Upper lobe of left lung (tissue), 6 donors: ENCODE measurements at regions not wholly inside any gene's neighbourhood (a gene's known extent, or its start where the extent isn't known, plus 50 kb on each side); places are given as distances from the start of the nearest gene placed in this dataset.

Experiments
- ATAC-seq, 2 donors: fragments of 200-7000 bp; cut with Tn5 transposase; one replicate each; pipeline ENCODE4 v1.9.1; 2022; ENCODE audit warnings: mild to moderate bottlenecking in 2 of 2, moderate library complexity in 2 of 2; ENCODE audit not compliant: low FRiP score in 2 of 2
- DNase-seq, 2 donors: peaks; one replicate each; pipeline ENCODE4 v3.0.0-alpha.2; 2019 to 2020
- H3K27ac ChIP-seq, 4 donors: fragments of 200-600 bp; sonication (generic); one replicate each; pipeline ENCODE4 v1.5.1; 2016 to 2019
- H3K27me3 ChIP-seq, 4 donors: fragments of 200-600 bp; sonication (generic); one replicate each; pipeline ENCODE4 v1.5.1; 2017 to 2019
- H3K36me3 ChIP-seq, 4 donors: fragments of 200-600 bp; sonication (generic); one replicate each; pipeline ENCODE4 v1.5.1; 2016 to 2019
- H3K4me1 ChIP-seq, 4 donors: fragments of 200-600 bp; sonication (generic); one replicate each; pipeline ENCODE4 v1.5.1; 2018 to 2019
- H3K4me3 ChIP-seq, 4 donors: fragments of 200-600 bp; sonication (generic); one replicate each; pipeline ENCODE4 v1.5.1; 2017 to 2019; ENCODE audit warnings: mild to moderate bottlenecking in 2 of 4, moderate library complexity in 1 of 4
- H3K9me3 ChIP-seq, 4 donors: fragments of 200-600 bp; sonication (generic); one replicate each; pipeline ENCODE4 v1.5.1; 2018 to 2019
- EP300 ChIP-seq, 4 donors: sonication (generic); formaldehyde crosslinking; IDR thresholded peaks; one replicate each; pipeline ENCODE4 v1.5.1; 2017; ENCODE audit warnings: antibody characterized with exemption in 4 of 4, control low read depth in 2 of 4
- POLR2A ChIP-seq, 4 donors: fragments of 450-650 bp; IDR thresholded peaks; one replicate each; pipeline ENCODE4 v1.5.1; 2016 to 2017; ENCODE audit warnings: antibody characterized with exemption in 4 of 4, mild to moderate bottlenecking in 2 of 4
- POLR2AphosphoS5 ChIP-seq, 2 donors: sonication (generic); formaldehyde crosslinking; IDR thresholded peaks; one replicate each; pipeline ENCODE4 v1.5.1; 2017; ENCODE audit warnings: antibody characterized with exemption in 2 of 2
- WGBS, 2 donors: methylation state at CpG; one replicate each; pipeline ENCODE4 v1.1.5; 2017 to 2018; 5-methylcytosine and 5-hydroxymethylcytosine counted together
- TF ChIP-seq, protein P1 (sequence below), 6 experiments: fragments of 450-650 bp in 4 of 6; fragments of 200-600 bp in 2 of 6; sonication (generic) in 2 of 6; IDR thresholded peaks; one replicate each; pipeline ENCODE4 v1.5.1; 2016 to 2019; ENCODE audit warnings: antibody characterized with exemption in 6 of 6
- donor health status: DM: no; HTN: no; CAD: no; lungs with moderate emphysema.
- donor health status: DM: no; HTN: yes; CAD: no; lungs with severe emphysema.

DNA sequence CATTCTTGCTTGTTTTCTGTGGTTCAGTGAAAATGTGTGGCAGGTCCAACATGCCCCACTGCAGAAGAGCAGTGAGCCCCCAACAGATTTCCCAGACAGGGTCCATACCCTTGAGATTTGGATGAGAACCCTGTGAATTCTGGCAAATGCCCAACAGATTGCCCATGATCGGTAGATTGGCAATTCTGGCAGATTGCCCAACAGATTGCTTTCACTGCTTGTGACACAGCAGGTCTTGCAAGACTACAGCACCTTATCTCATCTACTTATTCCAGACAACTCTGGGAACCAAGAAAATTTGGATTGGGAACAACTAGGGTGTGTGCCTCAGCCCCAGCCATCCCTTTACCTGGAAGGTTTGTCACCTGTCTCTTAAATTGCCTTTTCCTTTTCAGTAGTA, 143.7 kb upstream of the COL1A2 start:
- no peak for DNase-seq
- WGBS, 2 donors: 6 to 25% methylated on average over 1 of the region's 1 CpG
- TF ChIP-seq EP300 (IDR thresholded peaks at IDR 0.05): no peak
- TF ChIP-seq POLR2A (IDR thresholded peaks at IDR 0.05): no peak
- no peak for TF ChIP-seq POLR2AphosphoS5 (IDR thresholded peaks at IDR 0.05)
- TF ChIP-seq, protein P1, sequence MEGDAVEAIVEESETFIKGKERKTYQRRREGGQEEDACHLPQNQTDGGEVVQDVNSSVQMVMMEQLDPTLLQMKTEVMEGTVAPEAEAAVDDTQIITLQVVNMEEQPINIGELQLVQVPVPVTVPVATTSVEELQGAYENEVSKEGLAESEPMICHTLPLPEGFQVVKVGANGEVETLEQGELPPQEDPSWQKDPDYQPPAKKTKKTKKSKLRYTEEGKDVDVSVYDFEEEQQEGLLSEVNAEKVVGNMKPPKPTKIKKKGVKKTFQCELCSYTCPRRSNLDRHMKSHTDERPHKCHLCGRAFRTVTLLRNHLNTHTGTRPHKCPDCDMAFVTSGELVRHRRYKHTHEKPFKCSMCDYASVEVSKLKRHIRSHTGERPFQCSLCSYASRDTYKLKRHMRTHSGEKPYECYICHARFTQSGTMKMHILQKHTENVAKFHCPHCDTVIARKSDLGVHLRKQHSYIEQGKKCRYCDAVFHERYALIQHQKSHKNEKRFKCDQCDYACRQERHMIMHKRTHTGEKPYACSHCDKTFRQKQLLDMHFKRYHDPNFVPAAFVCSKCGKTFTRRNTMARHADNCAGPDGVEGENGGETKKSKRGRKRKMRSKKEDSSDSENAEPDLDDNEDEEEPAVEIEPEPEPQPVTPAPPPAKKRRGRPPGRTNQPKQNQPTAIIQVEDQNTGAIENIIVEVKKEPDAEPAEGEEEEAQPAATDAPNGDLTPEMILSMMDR (IDR thresholded peaks at IDR 0.05): no peak
- H3K4me1 ChIP-seq: no peaks in the 10 kb centered on the region
- no peak overlapping the region for H3K4me3 ChIP-seq
- no peaks in the 10 kb centered on the region for H3K27me3 ChIP-seq
- no peak for ATAC-seq
- no peak overlapping the region for H3K27ac ChIP-seq
- H3K9me3 ChIP-seq: no peaks in the 10 kb centered on the region
- no peaks in the 10 kb centered on the region for H3K36me3 ChIP-seq

DNA sequence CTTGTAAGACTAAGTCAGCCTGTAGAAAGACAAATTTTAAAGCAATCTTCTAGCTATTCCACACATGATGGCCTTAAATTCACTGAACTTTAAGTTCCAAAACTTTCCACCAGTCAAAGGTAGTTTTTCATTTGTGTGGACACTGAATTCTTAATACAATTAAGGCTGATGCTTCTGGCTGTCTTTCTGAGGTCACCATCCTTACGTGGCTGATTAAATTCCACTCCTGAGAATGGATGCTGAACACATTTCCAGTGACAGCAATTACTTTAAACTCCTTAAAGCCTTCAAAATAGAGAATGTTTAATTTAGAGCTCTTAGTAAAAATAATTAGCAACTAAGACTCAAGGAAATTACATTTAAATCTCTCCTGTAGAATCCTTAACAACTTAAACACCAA, 142.6 kb upstream of the COL1A2 start:
- no peaks in the 10 kb centered on the region for H3K36me3 ChIP-seq
- no peaks in the 10 kb centered on the region for H3K27me3 ChIP-seq
- 69 to 82% methylated on average over 1 of the region's 1 CpG for WGBS, 2 donors
- no peaks in the 10 kb centered on the region for H3K4me1 ChIP-seq
- H3K9me3 ChIP-seq: no peaks in the 10 kb centered on the region
- DNase-seq (no peak), ATAC-seq (no peak)
- no peak for TF ChIP-seq POLR2AphosphoS5 (IDR thresholded peaks at IDR 0.05)
- no peak overlapping the region for H3K4me3 ChIP-seq
- H3K27ac ChIP-seq: no peak overlapping the region

DNA sequence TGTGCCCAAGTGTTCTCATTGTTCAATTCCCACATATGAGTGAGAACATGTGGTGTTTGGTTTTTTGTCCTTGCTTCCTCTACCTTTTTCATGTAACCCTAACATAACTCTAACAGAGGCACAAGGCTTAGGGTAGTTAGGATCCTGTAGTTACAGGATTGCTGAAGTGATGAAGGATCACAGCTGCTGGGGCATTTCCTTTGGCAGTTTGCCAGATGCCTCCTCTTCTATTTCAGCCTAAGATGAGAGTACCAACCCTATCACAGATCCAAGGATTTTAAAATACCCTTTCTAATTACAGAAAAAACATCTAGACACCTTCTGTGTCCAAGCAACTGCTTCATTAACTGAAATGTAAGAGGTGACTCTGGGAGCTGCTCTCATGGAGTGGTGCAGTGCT, 141.7 kb upstream of the COL1A2 start:
- H3K4me3 ChIP-seq: no peak overlapping the region
- no peak overlapping the region for H3K27ac ChIP-seq
- no peaks in the 10 kb centered on the region for H3K36me3 ChIP-seq
- ATAC-seq (no peak), DNase-seq (no peak)
- no peaks in the 10 kb centered on the region for H3K27me3 ChIP-seq
- no peaks in the 10 kb centered on the region for H3K4me1 ChIP-seq
- no peak for TF ChIP-seq EP300 (IDR thresholded peaks at IDR 0.05)
- TF ChIP-seq, protein P1 (IDR thresholded peaks at IDR 0.05): no peak
- TF ChIP-seq POLR2A (IDR thresholded peaks at IDR 0.05): no peak
- no peak for TF ChIP-seq POLR2AphosphoS5 (IDR thresholded peaks at IDR 0.05)
- no peaks in the 10 kb centered on the region for H3K9me3 ChIP-seq

DNA sequence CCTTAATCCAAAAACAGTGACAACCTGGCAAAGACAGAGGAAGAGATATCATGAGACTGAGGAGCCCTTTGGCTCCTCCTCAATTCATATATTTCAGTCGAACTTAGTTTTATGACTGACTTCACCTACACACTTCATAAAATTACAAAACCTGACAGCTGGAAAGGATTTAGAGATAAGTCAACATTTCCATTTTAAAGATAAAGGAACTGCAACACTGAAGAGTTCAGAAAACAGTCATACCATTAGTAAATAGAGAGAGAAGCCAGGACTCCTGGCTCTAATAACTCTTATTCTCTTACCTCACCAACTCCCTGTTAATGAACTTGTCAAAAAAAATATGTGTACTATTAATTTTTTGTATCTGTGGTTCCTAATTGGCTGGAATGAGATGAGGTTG, 141.0 kb upstream of the COL1A2 start:
- no peak for DNase-seq
- H3K27me3 ChIP-seq: no peaks in the 10 kb centered on the region
- no peaks in the 10 kb centered on the region for H3K36me3 ChIP-seq
- no peak overlapping the region for H3K4me3 ChIP-seq
- TF ChIP-seq EP300 (IDR thresholded peaks at IDR 0.05): no peak
- TF ChIP-seq, protein P1 (IDR thresholded peaks at IDR 0.05): no peak
- no peak for TF ChIP-seq POLR2AphosphoS5 (IDR thresholded peaks at IDR 0.05)
- TF ChIP-seq POLR2A (IDR thresholded peaks at IDR 0.05): no peak
- 38 to 55% methylated on average over 1 of the region's 1 CpG for WGBS, 2 donors
- no peaks in the 10 kb centered on the region for H3K9me3 ChIP-seq
- ATAC-seq: no peak
- H3K27ac ChIP-seq: no peak overlapping the region
- H3K4me1 ChIP-seq: no peaks in the 10 kb centered on the region

DNA sequence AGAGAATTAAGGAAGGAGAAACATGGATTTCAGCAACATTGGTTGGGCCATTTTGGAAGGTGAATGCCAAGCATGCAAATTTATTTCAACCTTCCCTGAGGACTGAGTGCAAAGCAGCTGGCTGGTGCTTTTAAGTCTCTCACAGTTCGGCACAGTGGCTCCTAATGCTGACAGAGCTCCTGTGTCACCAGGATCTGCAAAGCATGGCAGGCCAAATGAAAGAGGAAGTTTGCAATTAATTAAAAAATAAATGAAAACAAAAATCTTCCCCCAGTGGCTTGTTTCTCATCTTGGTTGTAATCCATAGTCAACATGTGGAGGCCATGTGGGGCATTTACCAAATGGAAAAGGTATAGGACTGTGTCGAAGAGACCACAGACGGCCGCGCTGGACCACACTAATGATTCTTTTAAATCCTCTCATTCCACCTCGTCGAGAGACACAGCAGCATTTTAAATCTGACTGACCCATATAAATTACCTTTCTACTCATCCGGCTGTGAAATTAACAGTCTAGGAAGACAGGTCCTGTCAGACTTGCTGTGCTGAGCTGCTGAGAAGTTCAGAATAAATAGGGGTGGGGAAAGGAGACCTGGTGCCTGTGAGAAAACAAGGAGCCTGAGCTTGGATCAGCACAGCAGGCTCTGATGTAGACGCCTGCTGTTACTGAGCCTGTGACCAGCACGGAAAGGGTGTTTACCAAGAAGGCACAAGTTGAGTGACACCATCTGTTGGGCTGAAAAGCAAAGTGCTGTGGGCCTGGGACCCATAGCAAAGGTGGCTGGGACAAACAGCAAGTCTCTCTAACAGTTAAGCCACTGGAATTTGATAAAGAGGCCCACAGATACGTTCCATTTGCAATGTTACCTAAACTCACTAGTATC, 136.0 kb upstream of the COL1A2 start:
- Histone ChIP-seq H3K4me3 (no peak overlapping the region), H3K27me3 (no peaks in the 10 kb centered on the region), H3K9me3 (no peaks in the 10 kb centered on the region), H3K36me3 (no peaks in the 10 kb centered on the region), H3K4me1 (no peaks in the 10 kb centered on the region), H3K27ac (no peak overlapping the region)
- DNase-seq: no peak
- TF ChIP-seq, protein P1 (IDR thresholded peaks at IDR 0.05): no peak
- TF ChIP-seq EP300 (IDR thresholded peaks at IDR 0.05) (no peak), POLR2A (IDR thresholded peaks at IDR 0.05) (no peak), POLR2AphosphoS5 (IDR thresholded peaks at IDR 0.05) (no peak)
- no peak for ATAC-seq
- WGBS, 2 donors: 70 to 81% methylated on average over 11 of the region's 11 CpGs
